Hematopoietic multipotent progenitor cell treated with erythropoietin and hydrocortisone succinate and interleukin-3 and kit ligand, for 17 days (in vitro differentiated cells): ENCODE measurements at regions not wholly inside any gene's neighbourhood (a gene's known extent, or its start where the extent isn't known, plus 50 kb on each side); places are given as distances from the start of the nearest gene placed in this dataset.

Experiments used
- DNase-seq: peaks from one replicate; pipeline ENCODE4 v3.0.0-alpha.2; 2015; ENCODE audit warnings: low spot score

GRCh38 chr12:41745593-41745992 lies 399.1 kb downstream of the GXYLT1 start:
- DNase-seq, result no peak

- no peak for DNase-seq
These were observed 400.8 kb downstream of the GXYLT1 start for GRCh38 chr12:41743835-41744234.

GRCh38 chr12:41739066-41739465 lies 405.6 kb downstream of the GXYLT1 start:
- no peak for DNase-seq

GRCh38 chr12:41737423-41737822 lies 407.3 kb downstream of the GXYLT1 start:
- no peak for DNase-seq

- no peak for DNase-seq
These were observed 408.2 kb downstream of the GXYLT1 start for GRCh38 chr12:41736436-41736835.

- no peak for DNase-seq
These were observed 413.0 kb downstream of the GXYLT1 start for GRCh38 chr12:41731691-41732090.

GRCh38 chr12:41731061-41731460 lies 413.6 kb downstream of the GXYLT1 start:
- no peak for DNase-seq

- DNase-seq, result no peak
These were observed 420.5 kb downstream of the GXYLT1 start for GRCh38 chr12:41724216-41724615.

- no peak for DNase-seq
These were observed 425.5 kb downstream of the GXYLT1 start for GRCh38 chr12:41719214-41719613.

- DNase-seq, result no peak
These were observed 429.4 kb downstream of the GXYLT1 start for GRCh38 chr12:41715256-41715655.

GRCh38 chr12:41709463-41710285 lies 435.0 kb downstream of the GXYLT1 start:
- DNase-seq, result no peak

- no peak for DNase-seq
These were observed 435.7 kb downstream of the GXYLT1 start for GRCh38 chr12:41709012-41709411.

- no peak for DNase-seq
These were observed 438.3 kb downstream of the GXYLT1 start for GRCh38 chr12:41706376-41706775.

- no peak for DNase-seq
These were observed 442.6 kb downstream of the GXYLT1 start for GRCh38 chr12:41701943-41702601.

- no peak for DNase-seq
These were observed 443.7 kb downstream of the GXYLT1 start for GRCh38 chr12:41700940-41701339.

GRCh38 chr12:41699658-41700057 lies 445.0 kb downstream of the GXYLT1 start:
- no peak for DNase-seq

GRCh38 chr12:41697161-41697560 lies 447.5 kb downstream of the GXYLT1 start:
- DNase-seq, result no peak

GRCh38 chr12:41684997-41685396 lies 459.7 kb downstream of the GXYLT1 start:
- no peak for DNase-seq

GRCh38 chr12:41683513-41684240 lies 461.0 kb downstream of the GXYLT1 start:
- DNase-seq, result no peak

- no peak for DNase-seq
These were observed 461.7 kb downstream of the GXYLT1 start for GRCh38 chr12:41683023-41683422.

- DNase-seq, result no peak
These were observed 462.8 kb downstream of the GXYLT1 start for GRCh38 chr12:41681898-41682297.

- no peak for DNase-seq
These were observed 464.5 kb downstream of the GXYLT1 start for GRCh38 chr12:41680155-41680554.
